Neural crest cell (in vitro differentiated cells): ENCODE measurements at regions not wholly inside any gene's neighbourhood (a gene's known extent, or its start where the extent isn't known, plus 50 kb on each side); places are given as distances from the start of the nearest gene placed in this dataset.
"Not testable (repeated sequence)": the region's sequence is repeated elsewhere in the genome, so short reads cannot be mapped to it uniquely, and the experiment has no call there.

Experiments
- DNase-seq: peaks from one replicate; pipeline ENCODE4 v3.0.0; 2021; ENCODE audit warnings: low read depth, mixed read lengths, low spot score
- H3K27ac Mint-ChIP-seq: one replicate; pipeline ENCODE4 v1.8.0; 2021; ENCODE audit warnings: mild to moderate bottlenecking, mixed read lengths; ENCODE audit not compliant: unreplicated experiment
- H3K27me3 Mint-ChIP-seq: 2 replicates; pipeline ENCODE4 v1.8.0; 2021; ENCODE audit warnings: low read depth, mild to moderate bottlenecking, mixed read lengths
- H3K36me3 Mint-ChIP-seq: 2 replicates; pipeline ENCODE4 v1.8.0; 2021; ENCODE audit warnings: low read depth, mild to moderate bottlenecking, mixed read lengths
- H3K4me1 Mint-ChIP-seq: 2 replicates; pipeline ENCODE4 v1.8.0; 2021; ENCODE audit warnings: mixed read lengths
- H3K4me3 Mint-ChIP-seq: one replicate; pipeline ENCODE4 v1.8.0; 2021; ENCODE audit warnings: mild to moderate bottlenecking, mixed read lengths
- H3K9me3 Mint-ChIP-seq: 2 replicates; pipeline ENCODE4 v1.8.0; 2021; ENCODE audit warnings: mixed read lengths
- CTCF ChIP-seq: fragments of 200-600 bp; sonication (generic); conservative IDR thresholded peaks from 2 replicates; pipeline ENCODE4 v1.5.0; 2021; ENCODE audit warnings: antibody characterized with exemption, mild to moderate bottlenecking

- H3K36me3 Mint-ChIP-seq: no peaks in the 10 kb centered on the region
- H3K4me1 Mint-ChIP-seq: no peaks in the 10 kb centered on the region
- H3K27me3 Mint-ChIP-seq: peaks cover 9% of the 10 kb centered on the region
- DNase-seq: no peak
- H3K4me3 Mint-ChIP-seq: no peak overlapping the region
- H3K27ac Mint-ChIP-seq: no peak overlapping the region
- TF ChIP-seq CTCF: no peak
- no peaks in the 10 kb centered on the region for H3K9me3 Mint-ChIP-seq
Observed at GRCh38 chr15:38788918-38789317, 224.3 kb upstream of the RASGRP1 start.

GRCh38 chr15:38789566-38789965 lies 225.0 kb upstream of the RASGRP1 start:
- no peak for DNase-seq
- no peaks in the 10 kb centered on the region for H3K9me3 Mint-ChIP-seq
- no peak overlapping the region for H3K4me3 Mint-ChIP-seq
- H3K4me1 Mint-ChIP-seq: no peaks in the 10 kb centered on the region
- no peak overlapping the region for H3K27ac Mint-ChIP-seq
- peaks cover 13% of the 10 kb centered on the region for H3K27me3 Mint-ChIP-seq
- TF ChIP-seq CTCF: no peak
- H3K36me3 Mint-ChIP-seq: no peaks in the 10 kb centered on the region

- no peak for TF ChIP-seq CTCF
- Mint-ChIP-seq H3K4me1 (no peaks in the 10 kb centered on the region), H3K36me3 (no peaks in the 10 kb centered on the region), H3K9me3 (peaks cover 3% of the 10 kb centered on the region), H3K4me3 (no peak overlapping the region), H3K27me3 (peaks cover 18% of the 10 kb centered on the region), H3K27ac (no peak overlapping the region)
- DNase-seq: no peak
Observed at GRCh38 chr15:38793206-38793810, 228.7 kb upstream of the RASGRP1 start.

GRCh38 chr15:38795471-38796245 lies 231.0 kb upstream of the RASGRP1 start:
- DNase-seq: no peak
- Mint-ChIP-seq H3K9me3 (peaks cover 3% of the 10 kb centered on the region), H3K4me3 (no peak overlapping the region), H3K4me1 (no peaks in the 10 kb centered on the region), H3K27ac (no peak overlapping the region), H3K36me3 (no peaks in the 10 kb centered on the region), H3K27me3 (peaks cover 22% of the 10 kb centered on the region)
- TF ChIP-seq CTCF: no peak

- no peak for DNase-seq
- no peak overlapping the region for H3K27ac Mint-ChIP-seq
- TF ChIP-seq CTCF: no peak
- no peak overlapping the region for H3K4me3 Mint-ChIP-seq
- H3K9me3 Mint-ChIP-seq: peaks cover 3% of the 10 kb centered on the region
- no peaks in the 10 kb centered on the region for H3K4me1 Mint-ChIP-seq
- H3K27me3 Mint-ChIP-seq: peaks cover 22% of the 10 kb centered on the region
- H3K36me3 Mint-ChIP-seq: no peaks in the 10 kb centered on the region
Observed at GRCh38 chr15:38796589-38796988, 232.0 kb upstream of the RASGRP1 start.

- H3K4me3 Mint-ChIP-seq, H3K27ac Mint-ChIP-seq, H3K36me3 Mint-ChIP-seq, H3K4me1 Mint-ChIP-seq, H3K9me3 Mint-ChIP-seq, DNase-seq: not testable (repeated sequence)
- peaks cover 24% of the 10 kb centered on the region for H3K27me3 Mint-ChIP-seq
Observed at GRCh38 chr15:38797506-38797905, 232.9 kb upstream of the RASGRP1 start.

GRCh38 chr15:38799202-38799601 lies 234.6 kb upstream of the RASGRP1 start:
- H3K4me1 Mint-ChIP-seq: not testable (repeated sequence)

More at GRCh38 chr15:38799202-38799601, 234.6 kb upstream of the RASGRP1 start:
- DNase-seq, H3K36me3 Mint-ChIP-seq, H3K4me3 Mint-ChIP-seq, H3K9me3 Mint-ChIP-seq, H3K27ac Mint-ChIP-seq: not testable (repeated sequence)
- H3K27me3 Mint-ChIP-seq: peaks cover 15% of the 10 kb centered on the region
